ENCODE measurements at regions not wholly inside any gene's neighbourhood (a gene's known extent, or its start where the extent isn't known, plus 50 kb on each side); places are given as distances from the start of the nearest gene placed in this dataset.

DNA sequence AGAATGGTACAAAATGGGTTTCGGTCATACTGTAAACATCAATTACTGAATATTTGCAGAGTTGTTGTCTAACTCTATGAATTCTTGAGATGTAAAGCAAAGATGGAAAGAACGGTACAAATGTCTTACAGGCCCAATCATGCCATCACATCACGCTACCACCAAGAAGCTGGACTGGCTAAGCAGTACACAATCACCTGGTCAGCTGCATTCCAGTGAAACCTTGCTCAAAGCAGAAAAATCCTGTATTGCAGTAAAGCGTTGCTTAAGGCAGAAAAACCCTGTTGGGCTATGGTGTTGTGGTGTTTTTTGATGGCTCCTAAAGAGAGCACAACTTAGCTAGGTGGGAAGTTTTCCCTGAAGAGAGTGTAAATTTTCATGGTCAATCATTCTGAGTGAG, 112.6 kb upstream of the RASA1 start:
- Histone ChIP-seq H2AFZ (ENCODE audit: low read depth, low read length) (no peak overlapping the region), H3K27ac (ENCODE audit: low read length) (no peak overlapping the region), H3K9ac (ENCODE audit: low read length) (no peak overlapping the region), H3F3A (ENCODE audit: insufficient read depth, low read length, poor library complexity, severe bottlenecking) (no peaks in the 10 kb centered on the region), H4K20me1 (ENCODE audit: insufficient read depth) (no peaks in the 10 kb centered on the region), H3K4me2 (ENCODE audit: low read length) (no peak overlapping the region), H3K27me3 (ENCODE audit: insufficient read depth, low read depth, low read length) (no peaks in the 10 kb centered on the region), H3K79me2 (replicated peaks; ENCODE audit: insufficient read depth, low read length) (no peaks in the 10 kb centered on the region), H3K9me3 (ENCODE audit: low read length) (no peaks in the 10 kb centered on the region), H3K36me3 (ENCODE audit: insufficient read depth, low read length) (no peaks in the 10 kb centered on the region), H3K9me2 (ENCODE audit: insufficient read depth, low read length) (no peaks in the 10 kb centered on the region), H3K4me3 (ENCODE audit: low read length) (no peak overlapping the region)
- no peak for TF ChIP-seq TAF1 (IDR thresholded peaks at IDR 0.05; ENCODE audit: low read depth)
- TF ChIP-seq MXI1 (conservative IDR thresholded peaks at IDR 0.05; ENCODE audit: poor library complexity, severe bottlenecking), result no peak
- TF ChIP-seq EP300 (conservative IDR thresholded peaks at IDR 0.05; ENCODE audit: poor library complexity, severe bottlenecking), result no peak
- TF ChIP-seq, protein P1, sequence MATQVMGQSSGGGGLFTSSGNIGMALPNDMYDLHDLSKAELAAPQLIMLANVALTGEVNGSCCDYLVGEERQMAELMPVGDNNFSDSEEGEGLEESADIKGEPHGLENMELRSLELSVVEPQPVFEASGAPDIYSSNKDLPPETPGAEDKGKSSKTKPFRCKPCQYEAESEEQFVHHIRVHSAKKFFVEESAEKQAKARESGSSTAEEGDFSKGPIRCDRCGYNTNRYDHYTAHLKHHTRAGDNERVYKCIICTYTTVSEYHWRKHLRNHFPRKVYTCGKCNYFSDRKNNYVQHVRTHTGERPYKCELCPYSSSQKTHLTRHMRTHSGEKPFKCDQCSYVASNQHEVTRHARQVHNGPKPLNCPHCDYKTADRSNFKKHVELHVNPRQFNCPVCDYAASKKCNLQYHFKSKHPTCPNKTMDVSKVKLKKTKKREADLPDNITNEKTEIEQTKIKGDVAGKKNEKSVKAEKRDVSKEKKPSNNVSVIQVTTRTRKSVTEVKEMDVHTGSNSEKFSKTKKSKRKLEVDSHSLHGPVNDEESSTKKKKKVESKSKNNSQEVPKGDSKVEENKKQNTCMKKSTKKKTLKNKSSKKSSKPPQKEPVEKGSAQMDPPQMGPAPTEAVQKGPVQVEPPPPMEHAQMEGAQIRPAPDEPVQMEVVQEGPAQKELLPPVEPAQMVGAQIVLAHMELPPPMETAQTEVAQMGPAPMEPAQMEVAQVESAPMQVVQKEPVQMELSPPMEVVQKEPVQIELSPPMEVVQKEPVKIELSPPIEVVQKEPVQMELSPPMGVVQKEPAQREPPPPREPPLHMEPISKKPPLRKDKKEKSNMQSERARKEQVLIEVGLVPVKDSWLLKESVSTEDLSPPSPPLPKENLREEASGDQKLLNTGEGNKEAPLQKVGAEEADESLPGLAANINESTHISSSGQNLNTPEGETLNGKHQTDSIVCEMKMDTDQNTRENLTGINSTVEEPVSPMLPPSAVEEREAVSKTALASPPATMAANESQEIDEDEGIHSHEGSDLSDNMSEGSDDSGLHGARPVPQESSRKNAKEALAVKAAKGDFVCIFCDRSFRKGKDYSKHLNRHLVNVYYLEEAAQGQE (IDR thresholded peaks at IDR 0.05; ENCODE audit: borderline replicate concordance), result no peak
- TF ChIP-seq POLR2AphosphoS5 (IDR thresholded peaks at IDR 0.05), result no peak
- TF ChIP-seq EZH2 (IDR thresholded peaks at IDR 0.05; ENCODE audit: borderline replicate concordance, insufficient read depth, low read length, poor library complexity, severe bottlenecking), result no peak
- TF ChIP-seq SMC3 (conservative IDR thresholded peaks at IDR 0.05; ENCODE audit: poor library complexity), result no peak
- TF ChIP-seq, protein P2, sequence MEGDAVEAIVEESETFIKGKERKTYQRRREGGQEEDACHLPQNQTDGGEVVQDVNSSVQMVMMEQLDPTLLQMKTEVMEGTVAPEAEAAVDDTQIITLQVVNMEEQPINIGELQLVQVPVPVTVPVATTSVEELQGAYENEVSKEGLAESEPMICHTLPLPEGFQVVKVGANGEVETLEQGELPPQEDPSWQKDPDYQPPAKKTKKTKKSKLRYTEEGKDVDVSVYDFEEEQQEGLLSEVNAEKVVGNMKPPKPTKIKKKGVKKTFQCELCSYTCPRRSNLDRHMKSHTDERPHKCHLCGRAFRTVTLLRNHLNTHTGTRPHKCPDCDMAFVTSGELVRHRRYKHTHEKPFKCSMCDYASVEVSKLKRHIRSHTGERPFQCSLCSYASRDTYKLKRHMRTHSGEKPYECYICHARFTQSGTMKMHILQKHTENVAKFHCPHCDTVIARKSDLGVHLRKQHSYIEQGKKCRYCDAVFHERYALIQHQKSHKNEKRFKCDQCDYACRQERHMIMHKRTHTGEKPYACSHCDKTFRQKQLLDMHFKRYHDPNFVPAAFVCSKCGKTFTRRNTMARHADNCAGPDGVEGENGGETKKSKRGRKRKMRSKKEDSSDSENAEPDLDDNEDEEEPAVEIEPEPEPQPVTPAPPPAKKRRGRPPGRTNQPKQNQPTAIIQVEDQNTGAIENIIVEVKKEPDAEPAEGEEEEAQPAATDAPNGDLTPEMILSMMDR (IDR thresholded peaks at IDR 0.05; ENCODE audit: poor library complexity, severe bottlenecking), result no peak
- TF ChIP-seq RAD21 (conservative IDR thresholded peaks at IDR 0.05), result no peak

- Histone ChIP-seq H3K9me2 (ENCODE audit: insufficient read depth, low read length) (no peaks in the 10 kb centered on the region), H3K4me2 (ENCODE audit: low read length) (no peak overlapping the region), H4K20me1 (ENCODE audit: insufficient read depth) (no peaks in the 10 kb centered on the region), H3K9me3 (ENCODE audit: low read length) (no peaks in the 10 kb centered on the region), H3K27ac (ENCODE audit: low read length) (no peak overlapping the region), H3K9ac (ENCODE audit: low read length) (no peak overlapping the region), H3K79me2 (replicated peaks; ENCODE audit: insufficient read depth, low read length) (no peaks in the 10 kb centered on the region), H3K36me3 (ENCODE audit: insufficient read depth, low read length) (no peaks in the 10 kb centered on the region), H3F3A (ENCODE audit: insufficient read depth, low read length, poor library complexity, severe bottlenecking) (no peaks in the 10 kb centered on the region), H3K27me3 (ENCODE audit: insufficient read depth, low read depth, low read length) (no peaks in the 10 kb centered on the region), H3K4me3 (ENCODE audit: low read length) (no peak overlapping the region), H2AFZ (ENCODE audit: low read depth, low read length) (no peak overlapping the region)
- TF ChIP-seq RAD21 (conservative IDR thresholded peaks at IDR 0.05), result no peak
- no peak for TF ChIP-seq EP300 (conservative IDR thresholded peaks at IDR 0.05; ENCODE audit: poor library complexity, severe bottlenecking)
- TF ChIP-seq, protein P2 (IDR thresholded peaks at IDR 0.05; ENCODE audit: poor library complexity, severe bottlenecking), result no peak
Observed at GRCh38 chr5:87156631-87157030, 111.1 kb upstream of the RASA1 start.

All from neural cell (in vitro differentiated cells).